Fibroblast of the aortic adventitia (primary cell): ENCODE measurements at regions not wholly inside any gene's neighbourhood (a gene's known extent, or its start where the extent isn't known, plus 50 kb on each side); places are given as distances from the start of the nearest gene placed in this dataset.

Source experiments
- DNase-seq: peaks from one replicate; pipeline ENCODE4 v3.0.0-alpha.2; 2010; ENCODE audit warnings: low read depth
- H3K4me3 ChIP-seq: 2 replicates; pipeline ENCODE4 v1.5.1; 2011; ENCODE audit warnings: low read depth, mild to moderate bottlenecking, control low read depth, low read length, moderate library complexity
- TF ChIP-seq, protein P1 (sequence below): IDR thresholded peaks from 2 replicates; pipeline ENCODE4 v1.5.1; 2011; ENCODE audit warnings: mild to moderate bottlenecking, low read length, control low read depth, inconsistent platforms; ENCODE audit not compliant: insufficient read depth

DNA sequence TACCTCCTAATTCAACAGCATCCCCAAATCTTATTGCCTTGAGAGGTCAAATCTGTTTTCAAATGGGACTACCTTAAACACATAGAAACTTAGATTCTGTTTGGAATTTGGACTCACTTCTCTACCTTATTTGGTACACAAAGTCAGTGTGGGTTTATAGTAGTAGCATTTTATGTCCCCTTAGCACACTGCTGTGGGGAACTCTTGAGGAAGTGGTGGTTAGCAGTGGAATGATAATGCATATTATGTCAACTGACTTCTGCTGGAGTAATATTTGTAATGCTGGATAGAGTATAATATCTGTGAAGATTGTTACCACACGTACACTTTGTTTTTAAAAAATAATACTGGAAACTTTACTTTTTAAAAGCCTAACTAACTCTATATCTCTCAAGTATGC lies 386.3 kb downstream of the NDFIP2 start:
- TF ChIP-seq, protein P1, sequence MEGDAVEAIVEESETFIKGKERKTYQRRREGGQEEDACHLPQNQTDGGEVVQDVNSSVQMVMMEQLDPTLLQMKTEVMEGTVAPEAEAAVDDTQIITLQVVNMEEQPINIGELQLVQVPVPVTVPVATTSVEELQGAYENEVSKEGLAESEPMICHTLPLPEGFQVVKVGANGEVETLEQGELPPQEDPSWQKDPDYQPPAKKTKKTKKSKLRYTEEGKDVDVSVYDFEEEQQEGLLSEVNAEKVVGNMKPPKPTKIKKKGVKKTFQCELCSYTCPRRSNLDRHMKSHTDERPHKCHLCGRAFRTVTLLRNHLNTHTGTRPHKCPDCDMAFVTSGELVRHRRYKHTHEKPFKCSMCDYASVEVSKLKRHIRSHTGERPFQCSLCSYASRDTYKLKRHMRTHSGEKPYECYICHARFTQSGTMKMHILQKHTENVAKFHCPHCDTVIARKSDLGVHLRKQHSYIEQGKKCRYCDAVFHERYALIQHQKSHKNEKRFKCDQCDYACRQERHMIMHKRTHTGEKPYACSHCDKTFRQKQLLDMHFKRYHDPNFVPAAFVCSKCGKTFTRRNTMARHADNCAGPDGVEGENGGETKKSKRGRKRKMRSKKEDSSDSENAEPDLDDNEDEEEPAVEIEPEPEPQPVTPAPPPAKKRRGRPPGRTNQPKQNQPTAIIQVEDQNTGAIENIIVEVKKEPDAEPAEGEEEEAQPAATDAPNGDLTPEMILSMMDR, result no peak
- no peak overlapping the region for H3K4me3 ChIP-seq
- no peak for DNase-seq

- TF ChIP-seq, protein P1, result no peak
- no peak overlapping the region for H3K4me3 ChIP-seq
- DNase-seq, result no peak
These were observed 385.5 kb downstream of the NDFIP2 start for GRCh38 chr13:79866436-79866835.

GRCh38 chr13:79862515-79862914 lies 381.6 kb downstream of the NDFIP2 start:
- TF ChIP-seq, protein P1, result no peak
- no peak for DNase-seq
- H3K4me3 ChIP-seq, result no peak overlapping the region

- no peak for DNase-seq
- H3K4me3 ChIP-seq, result no peak overlapping the region
- TF ChIP-seq, protein P1, result no peak
These were observed 380.8 kb downstream of the NDFIP2 start for GRCh38 chr13:79861731-79862130.

- TF ChIP-seq, protein P1, result no peak
- no peak overlapping the region for H3K4me3 ChIP-seq
- DNase-seq, result no peak
These were observed 379.8 kb downstream of the NDFIP2 start for GRCh38 chr13:79860791-79861190.

GRCh38 chr13:79859756-79860155 lies 378.8 kb downstream of the NDFIP2 start:
- TF ChIP-seq, protein P1, result no peak
- DNase-seq, result no peak
- H3K4me3 ChIP-seq, result no peak overlapping the region

DNA sequence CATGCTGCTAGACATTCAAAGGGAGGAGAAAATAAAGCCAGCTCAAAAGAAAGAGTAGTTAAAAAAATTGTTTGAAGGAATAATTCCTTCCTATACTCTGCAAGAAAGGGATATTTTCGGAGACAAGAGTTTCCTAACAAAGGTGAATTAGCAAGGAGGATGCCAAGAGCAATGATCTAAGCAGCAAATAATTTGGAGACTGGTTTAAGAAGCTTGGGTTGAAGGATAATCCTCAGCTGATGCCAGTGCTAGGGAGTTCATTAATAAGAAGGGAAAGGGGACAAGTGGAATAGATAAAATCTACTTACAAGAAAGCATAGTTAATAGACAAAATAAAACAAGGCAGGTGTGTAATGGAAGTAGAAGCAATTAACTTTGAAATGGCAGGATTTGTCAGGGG lies 372.3 kb downstream of the NDFIP2 start:
- TF ChIP-seq, protein P1, result no peak
- no peak for DNase-seq
- H3K4me3 ChIP-seq, result no peak overlapping the region
